ENCODE measurements at regions not wholly inside any gene's neighbourhood (a gene's known extent, or its start where the extent isn't known, plus 50 kb on each side); places are given as distances from the start of the nearest gene placed in this dataset.

- no peak for TF ChIP-seq STAT1 (IDR thresholded peaks at IDR 0.05; ENCODE audit: unreplicated experiment)
- TF ChIP-seq, protein P1, sequence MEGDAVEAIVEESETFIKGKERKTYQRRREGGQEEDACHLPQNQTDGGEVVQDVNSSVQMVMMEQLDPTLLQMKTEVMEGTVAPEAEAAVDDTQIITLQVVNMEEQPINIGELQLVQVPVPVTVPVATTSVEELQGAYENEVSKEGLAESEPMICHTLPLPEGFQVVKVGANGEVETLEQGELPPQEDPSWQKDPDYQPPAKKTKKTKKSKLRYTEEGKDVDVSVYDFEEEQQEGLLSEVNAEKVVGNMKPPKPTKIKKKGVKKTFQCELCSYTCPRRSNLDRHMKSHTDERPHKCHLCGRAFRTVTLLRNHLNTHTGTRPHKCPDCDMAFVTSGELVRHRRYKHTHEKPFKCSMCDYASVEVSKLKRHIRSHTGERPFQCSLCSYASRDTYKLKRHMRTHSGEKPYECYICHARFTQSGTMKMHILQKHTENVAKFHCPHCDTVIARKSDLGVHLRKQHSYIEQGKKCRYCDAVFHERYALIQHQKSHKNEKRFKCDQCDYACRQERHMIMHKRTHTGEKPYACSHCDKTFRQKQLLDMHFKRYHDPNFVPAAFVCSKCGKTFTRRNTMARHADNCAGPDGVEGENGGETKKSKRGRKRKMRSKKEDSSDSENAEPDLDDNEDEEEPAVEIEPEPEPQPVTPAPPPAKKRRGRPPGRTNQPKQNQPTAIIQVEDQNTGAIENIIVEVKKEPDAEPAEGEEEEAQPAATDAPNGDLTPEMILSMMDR (conservative IDR thresholded peaks at IDR 0.05; ENCODE audit: low read depth in 2 of 2): no peak
- TF ChIP-seq, protein P2, sequence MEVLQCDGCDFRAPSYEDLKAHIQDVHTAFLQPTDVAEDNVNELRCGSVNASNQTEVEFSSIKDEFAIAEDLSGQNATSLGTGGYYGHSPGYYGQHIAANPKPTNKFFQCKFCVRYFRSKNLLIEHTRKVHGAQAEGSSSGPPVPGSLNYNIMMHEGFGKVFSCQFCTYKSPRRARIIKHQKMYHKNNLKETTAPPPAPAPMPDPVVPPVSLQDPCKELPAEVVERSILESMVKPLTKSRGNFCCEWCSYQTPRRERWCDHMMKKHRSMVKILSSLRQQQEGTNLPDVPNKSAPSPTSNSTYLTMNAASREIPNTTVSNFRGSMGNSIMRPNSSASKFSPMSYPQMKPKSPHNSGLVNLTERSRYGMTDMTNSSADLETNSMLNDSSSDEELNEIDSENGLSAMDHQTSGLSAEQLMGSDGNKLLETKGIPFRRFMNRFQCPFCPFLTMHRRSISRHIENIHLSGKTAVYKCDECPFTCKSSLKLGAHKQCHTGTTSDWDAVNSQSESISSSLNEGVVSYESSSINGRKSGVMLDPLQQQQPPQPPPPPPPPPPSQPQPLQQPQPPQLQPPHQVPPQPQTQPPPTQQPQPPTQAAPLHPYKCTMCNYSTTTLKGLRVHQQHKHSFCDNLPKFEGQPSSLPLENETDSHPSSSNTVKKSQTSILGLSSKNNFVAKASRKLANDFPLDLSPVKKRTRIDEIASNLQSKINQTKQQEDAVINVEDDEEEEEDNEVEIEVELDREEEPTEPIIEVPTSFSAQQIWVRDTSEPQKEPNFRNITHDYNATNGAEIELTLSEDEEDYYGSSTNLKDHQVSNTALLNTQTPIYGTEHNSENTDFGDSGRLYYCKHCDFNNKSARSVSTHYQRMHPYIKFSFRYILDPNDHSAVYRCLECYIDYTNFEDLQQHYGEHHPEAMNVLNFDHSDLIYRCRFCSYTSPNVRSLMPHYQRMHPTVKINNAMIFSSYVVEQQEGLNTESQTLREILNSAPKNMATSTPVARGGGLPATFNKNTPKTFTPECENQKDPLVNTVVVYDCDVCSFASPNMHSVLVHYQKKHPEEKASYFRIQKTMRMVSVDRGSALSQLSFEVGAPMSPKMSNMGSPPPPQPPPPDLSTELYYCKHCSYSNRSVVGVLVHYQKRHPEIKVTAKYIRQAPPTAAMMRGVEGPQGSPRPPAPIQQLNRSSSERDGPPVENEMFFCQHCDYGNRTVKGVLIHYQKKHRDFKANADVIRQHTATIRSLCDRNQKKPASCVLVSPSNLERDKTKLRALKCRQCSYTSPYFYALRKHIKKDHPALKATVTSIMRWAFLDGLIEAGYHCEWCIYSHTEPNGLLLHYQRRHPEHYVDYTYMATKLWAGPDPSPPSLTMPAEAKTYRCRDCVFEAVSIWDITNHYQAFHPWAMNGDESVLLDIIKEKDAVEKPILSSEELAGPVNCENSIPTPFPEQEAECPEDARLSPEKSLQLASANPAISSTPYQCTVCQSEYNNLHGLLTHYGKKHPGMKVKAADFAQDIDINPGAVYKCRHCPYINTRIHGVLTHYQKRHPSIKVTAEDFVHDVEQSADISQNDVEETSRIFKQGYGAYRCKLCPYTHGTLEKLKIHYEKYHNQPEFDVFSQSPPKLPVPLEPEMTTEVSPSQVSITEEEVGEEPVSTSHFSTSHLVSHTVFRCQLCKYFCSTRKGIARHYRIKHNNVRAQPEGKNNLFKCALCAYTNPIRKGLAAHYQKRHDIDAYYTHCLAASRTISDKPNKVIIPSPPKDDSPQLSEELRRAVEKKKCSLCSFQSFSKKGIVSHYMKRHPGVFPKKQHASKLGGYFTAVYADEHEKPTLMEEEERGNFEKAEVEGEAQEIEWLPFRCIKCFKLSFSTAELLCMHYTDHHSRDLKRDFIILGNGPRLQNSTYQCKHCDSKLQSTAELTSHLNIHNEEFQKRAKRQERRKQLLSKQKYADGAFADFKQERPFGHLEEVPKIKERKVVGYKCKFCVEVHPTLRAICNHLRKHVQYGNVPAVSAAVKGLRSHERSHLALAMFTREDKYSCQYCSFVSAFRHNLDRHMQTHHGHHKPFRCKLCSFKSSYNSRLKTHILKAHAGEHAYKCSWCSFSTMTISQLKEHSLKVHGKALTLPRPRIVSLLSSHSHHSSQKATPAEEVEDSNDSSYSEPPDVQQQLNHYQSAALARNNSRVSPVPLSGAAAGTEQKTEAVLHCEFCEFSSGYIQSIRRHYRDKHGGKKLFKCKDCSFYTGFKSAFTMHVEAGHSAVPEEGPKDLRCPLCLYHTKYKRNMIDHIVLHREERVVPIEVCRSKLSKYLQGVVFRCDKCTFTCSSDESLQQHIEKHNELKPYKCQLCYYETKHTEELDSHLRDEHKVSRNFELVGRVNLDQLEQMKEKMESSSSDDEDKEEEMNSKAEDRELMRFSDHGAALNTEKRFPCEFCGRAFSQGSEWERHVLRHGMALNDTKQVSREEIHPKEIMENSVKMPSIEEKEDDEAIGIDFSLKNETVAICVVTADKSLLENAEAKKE (CRISPR knock-in tag; IDR thresholded peaks at IDR 0.05): no peak
- no peak for TF ChIP-seq NANOG (IDR thresholded peaks at IDR 0.05; ENCODE audit: borderline replicate concordance)
- TF ChIP-seq, protein P3, sequence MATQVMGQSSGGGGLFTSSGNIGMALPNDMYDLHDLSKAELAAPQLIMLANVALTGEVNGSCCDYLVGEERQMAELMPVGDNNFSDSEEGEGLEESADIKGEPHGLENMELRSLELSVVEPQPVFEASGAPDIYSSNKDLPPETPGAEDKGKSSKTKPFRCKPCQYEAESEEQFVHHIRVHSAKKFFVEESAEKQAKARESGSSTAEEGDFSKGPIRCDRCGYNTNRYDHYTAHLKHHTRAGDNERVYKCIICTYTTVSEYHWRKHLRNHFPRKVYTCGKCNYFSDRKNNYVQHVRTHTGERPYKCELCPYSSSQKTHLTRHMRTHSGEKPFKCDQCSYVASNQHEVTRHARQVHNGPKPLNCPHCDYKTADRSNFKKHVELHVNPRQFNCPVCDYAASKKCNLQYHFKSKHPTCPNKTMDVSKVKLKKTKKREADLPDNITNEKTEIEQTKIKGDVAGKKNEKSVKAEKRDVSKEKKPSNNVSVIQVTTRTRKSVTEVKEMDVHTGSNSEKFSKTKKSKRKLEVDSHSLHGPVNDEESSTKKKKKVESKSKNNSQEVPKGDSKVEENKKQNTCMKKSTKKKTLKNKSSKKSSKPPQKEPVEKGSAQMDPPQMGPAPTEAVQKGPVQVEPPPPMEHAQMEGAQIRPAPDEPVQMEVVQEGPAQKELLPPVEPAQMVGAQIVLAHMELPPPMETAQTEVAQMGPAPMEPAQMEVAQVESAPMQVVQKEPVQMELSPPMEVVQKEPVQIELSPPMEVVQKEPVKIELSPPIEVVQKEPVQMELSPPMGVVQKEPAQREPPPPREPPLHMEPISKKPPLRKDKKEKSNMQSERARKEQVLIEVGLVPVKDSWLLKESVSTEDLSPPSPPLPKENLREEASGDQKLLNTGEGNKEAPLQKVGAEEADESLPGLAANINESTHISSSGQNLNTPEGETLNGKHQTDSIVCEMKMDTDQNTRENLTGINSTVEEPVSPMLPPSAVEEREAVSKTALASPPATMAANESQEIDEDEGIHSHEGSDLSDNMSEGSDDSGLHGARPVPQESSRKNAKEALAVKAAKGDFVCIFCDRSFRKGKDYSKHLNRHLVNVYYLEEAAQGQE (IDR thresholded peaks at IDR 0.05; ENCODE audit: unreplicated experiment): no peak
- TF ChIP-seq POLR2AphosphoS5 (IDR thresholded peaks at IDR 0.05; ENCODE audit: low read depth): no peak
- no peak for TF ChIP-seq ZNF331 (CRISPR knock-in tag; IDR thresholded peaks at IDR 0.05; ENCODE audit: low read depth)
- no peak for TF ChIP-seq EZH2 (IDR thresholded peaks at IDR 0.05; ENCODE audit: low read depth, unreplicated experiment)
- TF ChIP-seq, protein P4, sequence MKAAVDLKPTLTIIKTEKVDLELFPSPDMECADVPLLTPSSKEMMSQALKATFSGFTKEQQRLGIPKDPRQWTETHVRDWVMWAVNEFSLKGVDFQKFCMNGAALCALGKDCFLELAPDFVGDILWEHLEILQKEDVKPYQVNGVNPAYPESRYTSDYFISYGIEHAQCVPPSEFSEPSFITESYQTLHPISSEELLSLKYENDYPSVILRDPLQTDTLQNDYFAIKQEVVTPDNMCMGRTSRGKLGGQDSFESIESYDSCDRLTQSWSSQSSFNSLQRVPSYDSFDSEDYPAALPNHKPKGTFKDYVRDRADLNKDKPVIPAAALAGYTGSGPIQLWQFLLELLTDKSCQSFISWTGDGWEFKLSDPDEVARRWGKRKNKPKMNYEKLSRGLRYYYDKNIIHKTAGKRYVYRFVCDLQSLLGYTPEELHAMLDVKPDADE (IDR thresholded peaks at IDR 0.05): no peak
- no peak for TF ChIP-seq EZH2phosphoT487 (IDR thresholded peaks at IDR 0.05; ENCODE audit: unreplicated experiment)
- no peak for TF ChIP-seq ZNF114 (CRISPR knock-in tag; IDR thresholded peaks at IDR 0.05)
- no peak for TF ChIP-seq CREB1 (CRISPR knock-in tag; IDR thresholded peaks at IDR 0.05; ENCODE audit: low read depth)
- no peak for TF ChIP-seq JUNB (IDR thresholded peaks at IDR 0.05; ENCODE audit: unreplicated experiment)
- H3K9me3 Mint-ChIP-seq: peaks cover 3% of the 10 kb centered on the region; the same call in 1 of the 3 replicates
- H3K36me3 Mint-ChIP-seq (ENCODE audit: low read depth): no peaks in the 10 kb centered on the region
Measured at GRCh38 chr13:103373916-103374315, 307.7 kb upstream of the SLC10A2 start.

More at GRCh38 chr13:103373916-103374315, 307.7 kb upstream of the SLC10A2 start:
- no peak overlapping the region for H3K27ac ChIP-seq (ENCODE audit: low read depth)
- Mint-ChIP-seq H3K4me1 (no peaks in the 10 kb centered on the region), H3K4me3 (no peak overlapping the region), H3K27me3 (ENCODE audit: insufficient read depth, low read depth, poor library complexity) (no peaks in the 10 kb centered on the region), H3K27ac (no peak overlapping the region)
- no peaks in the 10 kb centered on the region for H4K20me1 ChIP-seq (replicated peaks; ENCODE audit: insufficient read depth)
- ATAC-seq: no peak
- H3F3A ChIP-seq (replicated peaks; ENCODE audit: low read depth): no peaks in the 10 kb centered on the region
- H3K36me3 ChIP-seq (ENCODE audit: insufficient read depth): no peaks in the 10 kb centered on the region
- no peak for DNase-seq (ENCODE audit: low spot score)
- no peaks in the 10 kb centered on the region for H3K79me2 ChIP-seq (replicated peaks; ENCODE audit: insufficient read depth)
- no peaks in the 10 kb centered on the region for H3K27me3 ChIP-seq (ENCODE audit: insufficient read depth)
- H2AFZ ChIP-seq: no peak overlapping the region
- 0 out of 2 replicates have a peak, but pooled peaks cover 5% of the 10 kb centered on the region for H3K9me2 ChIP-seq (ENCODE audit: insufficient read depth)
- no peak overlapping the region for H3K4me3 ChIP-seq
- no peaks in the 10 kb centered on the region for H3K4me1 ChIP-seq (ENCODE audit: insufficient read depth)
- H3K4me2 ChIP-seq: no peak overlapping the region

Measured in GM23338 (cell line).